HG02798 (cell line): ENCODE measurements at regions not wholly inside any gene's neighbourhood (a gene's known extent, or its start where the extent isn't known, plus 50 kb on each side); places are given as distances from the start of the nearest gene placed in this dataset.

Experiments
- ATAC-seq: cut with Tn5 transposase; IDR thresholded peaks from one replicate; pipeline ENCODE4 v1.9.1; 2021; ENCODE audit warnings: mild to moderate bottlenecking; ENCODE audit not compliant: unreplicated experiment, poor library complexity

GRCh38 chr3:167188592-167188991 lies 191.5 kb downstream of the ZBBX start:
- no peak for ATAC-seq

GRCh38 chr3:167187221-167187620 lies 192.9 kb downstream of the ZBBX start:
- no peak for ATAC-seq

- no peak for ATAC-seq
These were observed 195.6 kb downstream of the ZBBX start for GRCh38 chr3:167184511-167184910.

- ATAC-seq: no peak
These were observed 207.7 kb downstream of the ZBBX start for GRCh38 chr3:167172377-167172776.

- no peak for ATAC-seq
These were observed 212.6 kb downstream of the ZBBX start for GRCh38 chr3:167167491-167167890.

- ATAC-seq: no peak
These were observed 213.4 kb downstream of the ZBBX start for GRCh38 chr3:167166594-167167253.

GRCh38 chr3:167166012-167166411 lies 214.1 kb downstream of the ZBBX start:
- no peak for ATAC-seq

GRCh38 chr3:167163580-167163979 lies 216.5 kb downstream of the ZBBX start:
- no peak for ATAC-seq

- ATAC-seq: no peak
These were observed 218.0 kb downstream of the ZBBX start for GRCh38 chr3:167162083-167162482.

GRCh38 chr3:167160781-167161180 lies 219.3 kb downstream of the ZBBX start:
- ATAC-seq: no peak

- ATAC-seq: no peak
These were observed 228.5 kb downstream of the ZBBX start for GRCh38 chr3:167151636-167152035.

GRCh38 chr3:167148136-167148535 lies 232.0 kb downstream of the ZBBX start:
- no peak for ATAC-seq

GRCh38 chr3:167146911-167147310 lies 233.2 kb downstream of the ZBBX start:
- no peak for ATAC-seq

- no peak for ATAC-seq
These were observed 254.3 kb downstream of the ZBBX start for GRCh38 chr3:167125612-167126407.

- ATAC-seq: no peak
These were observed 259.3 kb downstream of the ZBBX start for GRCh38 chr3:167120828-167121227.

GRCh38 chr3:167116120-167116922 lies 263.8 kb downstream of the ZBBX start:
- no peak for ATAC-seq

- ATAC-seq: no peak
These were observed 264.7 kb downstream of the ZBBX start for GRCh38 chr3:167115331-167115934.

- ATAC-seq: no peak
These were observed 265.5 kb downstream of the ZBBX start for GRCh38 chr3:167114619-167115018.

GRCh38 chr3:167113035-167113830 lies 266.9 kb downstream of the ZBBX start:
- no peak for ATAC-seq

- no peak for ATAC-seq
These were observed 269.2 kb downstream of the ZBBX start for GRCh38 chr3:167110901-167111300.
